PC-3 (cell line): ENCODE measurements at regions not wholly inside any gene's neighbourhood (a gene's known extent, or its start where the extent isn't known, plus 50 kb on each side); places are given as distances from the start of the nearest gene placed in this dataset.

Source experiments
- ATAC-seq: fragments of 200-7000 bp; cut with Tn5 transposase; 2 replicates; pipeline ENCODE4 v1.9.1; 2020; ENCODE audit warnings: mild to moderate bottlenecking, moderate library complexity
- BruUV-seq: library from RNA; stranded (reverse); fragments of 400-500 nt; replicated peaks from 2 replicates; lab custom pipeline; 2021; lab: Mats Ljungman, UMichigan
- CTCF ChIA-PET: fragments of 300-600 bp; sonication (Branson Sonifier 250); formaldehyde crosslinking; loops from one replicate; lab custom pipeline; 2022; ENCODE audit warnings: antibody characterized with exemption; lab: Charles Lee
- POLR2A ChIA-PET: fragments of 300-600 bp; sonication (Branson Sonifier 250); formaldehyde crosslinking; loops from one replicate; lab custom pipeline; 2022; ENCODE audit warnings: antibody characterized with exemption; ENCODE audit not compliant: unreplicated experiment; lab: Charles Lee
- DNase-seq: peaks from one replicate; pipeline ENCODE4 v3.0.0-alpha.2; 2015
- H2AFZ ChIP-seq: fragments of 300-600 bp; sonication (generic); 2 replicates; pipeline ENCODE4 v1.6.0; 2016; ENCODE audit warnings: antibody characterized with exemption, low read length
- H3F3A ChIP-seq: fragments of 300-600 bp; sonication (generic); one replicate; pipeline ENCODE4 v1.6.0; 2017; ENCODE audit warnings: antibody characterized with exemption, low read length, control low read depth, mild to moderate bottlenecking; ENCODE audit not compliant: unreplicated experiment
- H3K27ac ChIP-seq: fragments of 300-600 bp; sonication (generic); 2 replicates; pipeline ENCODE4 v1.5.1; 2016; ENCODE audit warnings: mild to moderate bottlenecking, low read length
- H3K27me3 ChIP-seq: fragments of 300-600 bp; sonication (generic); 2 replicates; pipeline ENCODE4 v1.6.1; 2016; ENCODE audit warnings: low read length, mixed read lengths
- H3K36me3 ChIP-seq: fragments of 300-600 bp; sonication (generic); 2 replicates; pipeline ENCODE4 v1.6.1; 2016; ENCODE audit warnings: low read depth, mixed run types, low read length, mixed read lengths
- H3K4me1 ChIP-seq: fragments of 300-600 bp; sonication (generic); 2 replicates; pipeline ENCODE4 v1.5.1; 2016; ENCODE audit warnings: low read length; ENCODE audit not compliant: insufficient read depth
- H3K4me2 ChIP-seq: fragments of 300-600 bp; sonication (generic); 2 replicates; pipeline ENCODE4 v1.6.0; 2016; ENCODE audit warnings: low read length
- H3K4me3 ChIP-seq: fragments of 300-600 bp; sonication (generic); 2 replicates; pipeline ENCODE4 v1.5.1; 2016; ENCODE audit warnings: mild to moderate bottlenecking, low read length, mixed read lengths
- H3K79me2 ChIP-seq: fragments of 300-600 bp; sonication (generic); 2 replicates; pipeline ENCODE4 v1.6.1; 2017; ENCODE audit warnings: low read length, mixed read lengths
- H3K9ac ChIP-seq: fragments of 300-600 bp; sonication (generic); 2 replicates; pipeline ENCODE4 v1.6.0; 2016; ENCODE audit warnings: mild to moderate bottlenecking, low read length
- H3K9me2 ChIP-seq: fragments of 300-600 bp; sonication (generic); replicated peaks from 2 replicates; pipeline ENCODE4 v1.6.1; 2016; ENCODE audit warnings: mixed run types, low read length, mixed read lengths
- H3K9me3 ChIP-seq: fragments of 300-600 bp; sonication (generic); 2 replicates; pipeline ENCODE4 v1.6.1; 2016; ENCODE audit warnings: low read length, mixed read lengths
- H4K20me1 ChIP-seq: fragments of 300-600 bp; sonication (generic); 2 replicates; pipeline ENCODE4 v1.6.1; 2016; ENCODE audit warnings: low read length, mixed read lengths
- CTCF ChIP-seq: fragments of 300-600 bp; sonication (generic); conservative IDR thresholded peaks from 2 replicates; pipeline ENCODE4 v1.5.1; 2017; ENCODE audit warnings: antibody characterized with exemption, low read depth, mild to moderate bottlenecking, low read length
- EZH2 ChIP-seq: fragments of 300-600 bp; sonication (generic); IDR thresholded peaks from one replicate; pipeline ENCODE4 v1.6.1; 2017; ENCODE audit warnings: antibody characterized with exemption, mild to moderate bottlenecking, low read length; ENCODE audit not compliant: unreplicated experiment
- EZH2phosphoT487 ChIP-seq: fragments of 300-600 bp; sonication (generic); IDR thresholded peaks from 2 replicates; pipeline ENCODE4 v1.6.1; 2018; ENCODE audit warnings: mild to moderate bottlenecking, antibody characterized with exemption, low read length, borderline replicate concordance
- intact Hi-C: fragments of 100-400 bp; cut with micrococcal nuclease; formaldehyde crosslinking; loops from 2 replicates; pipeline ENCODE4 v1.9.0; 2023

- CTCF ChIA-PET = interaction anchor here (0.6 kb wide), 1 partner anchor 60 kb away, joined by 3 read pairs; no protein-coding TSS in a partner anchor
Measured at GRCh38 chr10:8449909-8450308, 395.4 kb downstream of the GATA3 start.

GRCh38 chr10:8453587-8453986 lies 399.1 kb downstream of the GATA3 start:
- TF ChIP-seq EZH2phosphoT487 (no peak), EZH2 (no peak), CTCF (no peak)
- H2AFZ ChIP-seq = peak overlapping the region; percentile 70
- H3K27ac ChIP-seq = no peak overlapping the region
- no peaks in the 10 kb centered on the region for H4K20me1 ChIP-seq
- no peaks in the 10 kb centered on the region for H3K36me3 ChIP-seq
- CTCF ChIA-PET = no interaction called here
- H3K4me3 ChIP-seq = no peak overlapping the region
- no peaks in the 10 kb centered on the region for H3F3A ChIP-seq
- peak overlapping the region; percentile 11; the same call in 1 of the 2 replicates for H3K4me2 ChIP-seq
- H3K9ac ChIP-seq = no peak overlapping the region
- ATAC-seq (peak; percentile 71), DNase-seq (peak; percentile 35)
- intact Hi-C loops = no loop called here
- H3K79me2 ChIP-seq = no peaks in the 10 kb centered on the region
- no peaks in the 10 kb centered on the region for H3K9me3 ChIP-seq
- peaks cover 10% of the 10 kb centered on the region; the same call in 1 of the 2 replicates for H3K4me1 ChIP-seq
- POLR2A ChIA-PET = no interaction called here
- no peaks in the 10 kb centered on the region for H3K9me2 ChIP-seq
- no TSS peak for BruUV-seq
- H3K27me3 ChIP-seq = no peaks in the 10 kb centered on the region

More at GRCh38 chr10:8449909-8450308, 395.4 kb downstream of the GATA3 start:
- Histone ChIP-seq H4K20me1 (no peaks in the 10 kb centered on the region), H3K27me3 (no peaks in the 10 kb centered on the region), H3K4me3 (no peak overlapping the region), H3F3A (no peaks in the 10 kb centered on the region), H3K27ac (no peak overlapping the region), H2AFZ (no peak overlapping the region), H3K9me3 (no peaks in the 10 kb centered on the region), H3K36me3 (no peaks in the 10 kb centered on the region), H3K4me1 (peaks cover 10% of the 10 kb centered on the region; the same call in 1 of the 2 replicates), H3K9me2 (no peaks in the 10 kb centered on the region), H3K79me2 (no peaks in the 10 kb centered on the region), H3K9ac (no peak overlapping the region), H3K4me2 (no peak overlapping the region)
- no peak for TF ChIP-seq CTCF
- no peak for TF ChIP-seq EZH2
- no peak for TF ChIP-seq EZH2phosphoT487
- ATAC-seq = no peak
- intact Hi-C loops = no loop called here
- DNase-seq = no peak
- no TSS peak for BruUV-seq
- POLR2A ChIA-PET = interaction anchor here (0.6 kb wide), 1 partner anchor 177 kb away, joined by 4 read pairs; no protein-coding TSS in a partner anchor

GRCh38 chr10:8454357-8454756 lies 399.9 kb downstream of the GATA3 start:
- H4K20me1 ChIP-seq = no peaks in the 10 kb centered on the region
- no TSS peak for BruUV-seq
- H3K27me3 ChIP-seq = no peaks in the 10 kb centered on the region
- ChIA-PET CTCF (no interaction called here), POLR2A (no interaction called here)
- no peaks in the 10 kb centered on the region for H3K36me3 ChIP-seq
- TF ChIP-seq EZH2phosphoT487 (no peak), EZH2 (no peak), CTCF (no peak)
- H3K9me2 ChIP-seq = no peaks in the 10 kb centered on the region
- ATAC-seq = peak; percentile 51; the same call in 1 of the 2 replicates
- H3K9ac ChIP-seq = no peak overlapping the region
- DNase-seq = peak; percentile 11
- no peak overlapping the region for H2AFZ ChIP-seq
- H3K79me2 ChIP-seq = no peaks in the 10 kb centered on the region
- H3K4me2 ChIP-seq = no peak overlapping the region
- no peaks in the 10 kb centered on the region for H3F3A ChIP-seq
- no peaks in the 10 kb centered on the region for H3K9me3 ChIP-seq
- no peak overlapping the region for H3K27ac ChIP-seq
- intact Hi-C loops = no loop called here
- H3K4me1 ChIP-seq = peaks cover 10% of the 10 kb centered on the region; the same call in 1 of the 2 replicates
- no peak overlapping the region for H3K4me3 ChIP-seq
